ENCODE measurements at regions not wholly inside any gene's neighbourhood (a gene's known extent, or its start where the extent isn't known, plus 50 kb on each side); places are given as distances from the start of the nearest gene placed in this dataset.
"Not testable (repeated sequence)": the region's sequence is repeated elsewhere in the genome, so short reads cannot be mapped to it uniquely, and the experiment has no call there.

- no peak for TF ChIP-seq SNAPC5 (CRISPR knock-in tag; IDR thresholded peaks at IDR 0.05)
- TF ChIP-seq XRCC3 (IDR thresholded peaks at IDR 0.05) = no peak
- no peak for TF ChIP-seq HNRNPLL (IDR thresholded peaks at IDR 0.05; ENCODE audit: low read depth, low read length, poor library complexity, severe bottlenecking)
- no peak for TF ChIP-seq BCL6 (CRISPR knock-in tag; IDR thresholded peaks at IDR 0.05)
Observed at GRCh38 chr4:72761368-72762038, 192.5 kb upstream of the ADAMTS3 start (continued).

GRCh38 chr4:72753414-72753813 is 184.4 kb upstream of the ADAMTS3 start:
- FAIRE-seq; in situ Hi-C loops (cut with MboI); H3K9me3 ChIP-seq (replicated peaks; ENCODE audit: control insufficient read depth, insufficient read depth, low read depth, low read length): not testable (repeated sequence)

More at GRCh38 chr4:72753414-72753813, 184.4 kb upstream of the ADAMTS3 start:
- H3K27ac ChIP-seq (ENCODE audit: extremely low read depth, low read depth, low read length); H3K79me2 ChIP-seq (ENCODE audit: control insufficient read depth, insufficient read depth, low read length); H3K4me2 ChIP-seq (ENCODE audit: insufficient read depth, low read length); H3K9me1 ChIP-seq (ENCODE audit: control insufficient read depth, insufficient read depth, low read length); CTCF ChIA-PET (ENCODE audit: low intra/inter-chr PET ratio); BruUV-seq (replicated peaks); H3K27me3 ChIP-seq (ENCODE audit: control insufficient read depth in 2 of 2, insufficient read depth in 2 of 2, low read length in 2 of 2); H3K4me1 ChIP-seq (replicated peaks in 1 of 2; ENCODE audit: control insufficient read depth in 2 of 2, insufficient read depth in 2 of 2, low read length in 2 of 2); H4K20me1 ChIP-seq (replicated peaks; ENCODE audit: control insufficient read depth, insufficient read depth, low read length); H3K4me3 ChIP-seq; H3K9ac ChIP-seq (ENCODE audit: insufficient read depth in 1 of 2, low read depth in 2 of 2, low read length in 2 of 2); H2AFZ ChIP-seq (ENCODE audit: low read depth, low read length); ATAC-seq; H3K36me3 ChIP-seq (ENCODE audit: control insufficient read depth, insufficient read depth, low read length); DNase-seq (ENCODE audit: extremely low read depth in 1 of 4, low spot score in 3 of 4); intact Hi-C loops (cut with micrococcal nuclease): not testable (repeated sequence)
- POLR2A ChIA-PET = interaction anchor here (0.6 kb wide), 1 partner anchor 412 kb away, joined by 3 read pairs; no protein-coding TSS in a partner anchor
